ENCODE measurements at regions not wholly inside any gene's neighbourhood (a gene's known extent, or its start where the extent isn't known, plus 50 kb on each side); places are given as distances from the start of the nearest gene placed in this dataset.
A peak's percentile ranks its signal among the peaks of the same experiment; 100 is the strongest.

DNA sequence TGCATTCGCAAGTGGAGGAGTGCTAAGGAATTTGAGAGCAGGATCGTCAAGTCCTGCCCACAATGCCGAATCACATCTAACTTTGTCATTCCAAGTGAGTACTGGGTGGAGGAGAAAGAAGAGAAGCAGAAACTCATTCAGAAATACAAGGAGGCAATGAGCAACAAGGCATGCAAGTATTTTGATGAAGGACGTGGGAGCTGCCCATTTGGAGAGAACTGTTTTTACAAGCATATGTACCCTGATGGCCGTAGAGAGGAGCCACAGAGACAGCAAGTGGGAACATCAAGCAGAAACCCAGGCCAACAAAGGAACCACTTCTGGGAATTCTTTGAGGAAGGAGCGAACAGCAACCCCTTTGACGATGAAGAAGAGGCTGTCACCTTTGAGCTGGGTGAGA is 100.2 kb upstream of the MED14 start:
- intact Hi-C loops (cut with DNase I), result no loop called here
- no peak overlapping the region for H3K27ac ChIP-seq (replicated peaks in 1 of 4)
- H3K27me3 ChIP-seq, result no peaks in the 10 kb centered on the region
- H3K9me3 ChIP-seq, result peaks cover 0 to 13% (median 0%) of the 10 kb centered on the region in 4 donors
- no peaks in the 10 kb centered on the region for H3K36me3 ChIP-seq
- no peak for DNase-seq (ENCODE audit: extremely low spot score)
- TF ChIP-seq, protein P1, sequence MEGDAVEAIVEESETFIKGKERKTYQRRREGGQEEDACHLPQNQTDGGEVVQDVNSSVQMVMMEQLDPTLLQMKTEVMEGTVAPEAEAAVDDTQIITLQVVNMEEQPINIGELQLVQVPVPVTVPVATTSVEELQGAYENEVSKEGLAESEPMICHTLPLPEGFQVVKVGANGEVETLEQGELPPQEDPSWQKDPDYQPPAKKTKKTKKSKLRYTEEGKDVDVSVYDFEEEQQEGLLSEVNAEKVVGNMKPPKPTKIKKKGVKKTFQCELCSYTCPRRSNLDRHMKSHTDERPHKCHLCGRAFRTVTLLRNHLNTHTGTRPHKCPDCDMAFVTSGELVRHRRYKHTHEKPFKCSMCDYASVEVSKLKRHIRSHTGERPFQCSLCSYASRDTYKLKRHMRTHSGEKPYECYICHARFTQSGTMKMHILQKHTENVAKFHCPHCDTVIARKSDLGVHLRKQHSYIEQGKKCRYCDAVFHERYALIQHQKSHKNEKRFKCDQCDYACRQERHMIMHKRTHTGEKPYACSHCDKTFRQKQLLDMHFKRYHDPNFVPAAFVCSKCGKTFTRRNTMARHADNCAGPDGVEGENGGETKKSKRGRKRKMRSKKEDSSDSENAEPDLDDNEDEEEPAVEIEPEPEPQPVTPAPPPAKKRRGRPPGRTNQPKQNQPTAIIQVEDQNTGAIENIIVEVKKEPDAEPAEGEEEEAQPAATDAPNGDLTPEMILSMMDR (IDR thresholded peaks at IDR 0.05), result no peak
- no peak for TF ChIP-seq POLR2AphosphoS5 (IDR thresholded peaks at IDR 0.05)
- no peak for TF ChIP-seq POLR2A (IDR thresholded peaks at IDR 0.05; ENCODE audit: low read depth)
- TF ChIP-seq EP300 (IDR thresholded peaks at IDR 0.05), result no peak
- H3K4me1 ChIP-seq, result no peaks in the 10 kb centered on the region
- 74% methylated on average over 7 of the region's 7 CpGs for WGBS
- no peak overlapping the region for H3K4me3 ChIP-seq

DNA sequence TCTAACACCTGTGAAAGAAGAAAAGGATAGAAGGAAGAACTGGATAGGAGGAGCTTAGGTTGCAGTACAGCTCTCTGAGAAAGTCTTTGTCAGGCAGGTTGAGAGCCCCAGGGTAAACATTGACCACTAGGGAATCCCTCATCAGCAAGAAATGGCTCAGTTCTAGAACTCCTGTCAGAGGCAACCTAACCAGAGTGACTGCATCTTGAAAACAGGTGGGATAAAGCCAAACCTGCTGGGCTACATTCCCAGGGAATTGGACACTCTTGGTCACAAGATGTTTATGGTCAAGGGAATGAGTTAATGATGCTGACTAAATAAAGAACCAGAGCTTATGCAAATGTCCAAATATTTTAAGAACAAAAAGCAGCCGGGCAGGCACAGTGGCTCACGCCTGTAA is 108.3 kb upstream of the MED14 start:
- WGBS, result 78% methylated on average over 2 of the region's 2 CpGs
- no peaks in the 10 kb centered on the region for H3K36me3 ChIP-seq
- TF ChIP-seq EP300 (IDR thresholded peaks at IDR 0.05), result no peak
- TF ChIP-seq POLR2A (IDR thresholded peaks at IDR 0.05; ENCODE audit: low read depth), result no peak
- no peak for TF ChIP-seq POLR2AphosphoS5 (IDR thresholded peaks at IDR 0.05)
- TF ChIP-seq, protein P1 (IDR thresholded peaks at IDR 0.05), result no peak
- DNase-seq (ENCODE audit: extremely low spot score), result no peak
- H3K27me3 ChIP-seq, result no peaks in the 10 kb centered on the region
- H3K9me3 ChIP-seq, result peaks cover 0 to 32% (median 0%) of the 10 kb centered on the region in 4 donors
- no peak overlapping the region for H3K27ac ChIP-seq (replicated peaks in 1 of 4)
- intact Hi-C loops (cut with DNase I), result no loop called here
- peaks cover 0 to 30% (median 20%) of the 10 kb centered on the region in 4 donors for H3K4me1 ChIP-seq
- H3K4me3 ChIP-seq, result no peak overlapping the region

DNA sequence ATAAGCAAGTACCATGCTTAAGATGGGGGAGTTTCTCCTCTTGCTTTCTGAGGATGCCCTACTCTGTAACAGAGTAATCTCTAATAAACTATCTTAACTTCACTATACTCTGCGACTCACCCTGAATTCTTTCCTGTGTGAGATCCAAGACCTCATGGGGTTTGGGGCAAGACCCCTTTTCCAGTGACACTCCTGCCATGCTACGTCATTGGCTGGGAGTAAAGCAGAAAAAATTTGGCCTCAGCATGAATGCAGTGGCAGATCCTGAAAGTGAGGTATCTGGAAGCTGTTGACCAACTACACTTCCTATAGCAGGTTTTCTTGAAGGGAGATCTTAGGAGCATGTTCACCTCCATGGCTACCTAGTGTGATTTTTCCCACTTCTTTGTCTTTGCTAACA is 109.1 kb upstream of the MED14 start:
- peak overlapping the region; percentile 72 to 81 (median 77) for H3K27ac ChIP-seq (replicated peaks in 1 of 4)
- H3K4me3 ChIP-seq, result no peak overlapping the region
- no peaks in the 10 kb centered on the region for H3K36me3 ChIP-seq
- peaks cover 0 to 35% (median 20%) of the 10 kb centered on the region in 4 donors for H3K4me1 ChIP-seq
- H3K9me3 ChIP-seq, result peaks cover 0 to 28% (median 0%) of the 10 kb centered on the region in 4 donors
- no peak for DNase-seq (ENCODE audit: extremely low spot score)
- TF ChIP-seq EP300 (IDR thresholded peaks at IDR 0.05) (no peak), POLR2AphosphoS5 (IDR thresholded peaks at IDR 0.05) (no peak)
- no peaks in the 10 kb centered on the region for H3K27me3 ChIP-seq
- intact Hi-C loops (cut with DNase I), result no loop called here
- WGBS, result 73% methylated on average over 2 of the region's 2 CpGs

DNA sequence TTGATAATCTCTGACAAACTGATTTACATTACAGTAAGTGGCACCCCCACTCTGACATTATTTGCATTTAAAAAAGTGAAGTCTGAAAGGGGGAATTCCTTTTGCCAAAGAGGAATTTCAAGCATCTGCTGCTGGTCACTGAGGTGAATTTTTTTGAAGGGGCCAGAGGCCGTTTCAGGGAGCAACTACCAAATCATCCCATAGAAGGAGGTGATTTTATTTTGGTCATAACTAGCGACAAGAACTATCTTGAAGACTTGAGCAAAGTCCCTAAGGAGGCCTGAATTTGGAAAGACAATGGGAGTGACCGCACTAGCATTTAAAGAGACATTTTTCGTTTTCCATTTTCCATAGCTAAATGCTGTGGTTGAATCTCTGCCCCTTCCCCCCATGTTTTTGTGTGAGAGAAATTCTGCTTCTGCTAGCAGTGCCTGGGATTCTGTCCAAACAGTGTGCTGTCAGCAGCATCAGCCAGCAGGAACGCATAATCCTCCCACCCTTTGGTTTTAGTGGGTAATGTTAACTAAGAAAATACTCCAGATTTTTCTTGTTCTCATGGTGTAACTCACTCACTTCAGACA is 110.1 kb upstream of the MED14 start:
- WGBS, result 24% methylated on average over 5 of the region's 5 CpGs
- TF ChIP-seq POLR2A (IDR thresholded peaks at IDR 0.05; ENCODE audit: low read depth) (no peak), POLR2AphosphoS5 (IDR thresholded peaks at IDR 0.05) (peak; percentile 46 to 62), EP300 (IDR thresholded peaks at IDR 0.05) (no peak)
- TF ChIP-seq, protein P1 (IDR thresholded peaks at IDR 0.05), result no peak
- DNase-seq (ENCODE audit: extremely low spot score), result no peak

DNA sequence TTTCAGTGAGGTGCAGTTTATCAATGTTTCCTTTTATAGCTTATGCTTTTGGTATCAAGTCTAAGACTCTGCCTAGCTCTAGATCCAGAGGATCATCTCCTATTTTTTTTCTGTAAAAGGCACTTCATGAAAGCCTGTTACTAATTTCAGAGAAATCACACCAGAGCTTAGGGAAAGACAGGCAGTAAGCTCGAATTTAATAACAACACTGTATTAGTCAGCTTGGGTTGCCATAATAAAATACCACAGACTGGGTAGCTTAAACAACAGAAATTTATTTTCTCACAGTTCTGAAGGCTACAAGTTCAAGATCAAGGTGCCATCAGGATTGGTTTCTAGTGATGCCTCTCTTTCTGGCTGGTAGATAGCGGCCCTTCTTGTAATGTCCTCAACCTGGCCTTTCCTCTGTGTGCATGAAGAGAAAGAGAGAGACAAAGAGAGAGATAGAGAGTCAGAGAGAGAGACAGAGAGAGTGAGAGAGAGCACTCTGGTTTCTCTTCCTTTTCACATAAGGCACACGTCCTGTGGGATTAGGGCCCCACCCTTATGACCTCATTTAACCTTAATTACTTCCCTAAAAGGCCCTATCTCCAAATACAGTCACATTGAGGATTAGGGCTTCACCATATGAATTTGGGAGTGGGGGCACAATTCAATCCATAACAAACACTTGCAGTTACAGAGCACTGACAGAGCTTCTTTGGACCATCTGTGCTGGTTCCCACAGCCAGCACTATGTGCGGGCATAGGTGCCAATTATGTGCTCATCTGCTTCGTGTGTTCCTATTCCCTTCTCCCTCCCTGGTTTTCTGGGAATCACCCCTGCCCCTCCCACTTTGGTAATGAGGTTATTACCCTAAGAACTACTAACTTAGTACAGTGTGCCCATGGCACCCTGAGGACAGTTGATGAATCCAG is 114.8 kb upstream of the MED14 start:
- Histone ChIP-seq H3K27ac (replicated peaks in 1 of 4) (peak overlapping the region in 3 of 4 donors; percentile 10 to 55 (median 47)), H3K4me3 (no peak overlapping the region), H3K9me3 (peaks cover 0 to 6% (median 0%) of the 10 kb centered on the region in 4 donors), H3K36me3 (no peaks in the 10 kb centered on the region), H3K27me3 (no peaks in the 10 kb centered on the region), H3K4me1 (peaks cover 0 to 25% (median 11%) of the 10 kb centered on the region in 4 donors)
- TF ChIP-seq EP300 (IDR thresholded peaks at IDR 0.05) (no peak), POLR2A (IDR thresholded peaks at IDR 0.05; ENCODE audit: low read depth) (no peak), POLR2AphosphoS5 (IDR thresholded peaks at IDR 0.05) (no peak)
- TF ChIP-seq, protein P1 (IDR thresholded peaks at IDR 0.05), result no peak
- WGBS, result 60% methylated on average over 5 of the region's 5 CpGs
- DNase-seq (ENCODE audit: extremely low spot score), result no peak
- intact Hi-C loops (cut with DNase I), result no loop called here

More for the DNA sequence above, 110.1 kb upstream of the MED14 start:
- Histone ChIP-seq H3K36me3 (no peaks in the 10 kb centered on the region), H3K9me3 (peaks cover 0 to 25% (median 0%) of the 10 kb centered on the region in 4 donors), H3K27me3 (no peaks in the 10 kb centered on the region), H3K4me1 (peaks cover 0 to 35% (median 20%) of the 10 kb centered on the region in 4 donors), H3K4me3 (peak overlapping the region in 1 of 4 donors; percentile 2), H3K27ac (replicated peaks in 1 of 4) (peak overlapping the region; percentile 72 to 81 (median 77))
- intact Hi-C loops (cut with DNase I), result no loop called here
